T-cell (primary cell): ENCODE measurements at regions not wholly inside any gene's neighbourhood (a gene's known extent, or its start where the extent isn't known, plus 50 kb on each side); places are given as distances from the start of the nearest gene placed in this dataset.

Experiments
- ATAC-seq, 4 experiments: fragments of 200-7000 bp in 3 of 4; fragments of 150-1000 bp in 1 of 4; cut with Tn5 transposase; replicated peaks in 1 of 4; 1 replicate in 3 of 4; 2 replicates in 1 of 4; pipeline ENCODE4 v1.10.0; 2021; ENCODE audit warnings: moderate library complexity in 3 of 4, mild to moderate bottlenecking in 2 of 4, moderate number of reproducible peaks in 1 of 4
- CTCF ChIA-PET, 2 donors: fragments of 300-600 bp; sonication (Branson Sonifier 250); formaldehyde crosslinking; loops; one replicate each; lab custom pipeline; 2022; ENCODE audit warnings: antibody characterized with exemption in 2 of 2; lab: Charles Lee
- POLR2A ChIA-PET, 2 donors: fragments of 300-600 bp; sonication (Branson Sonifier 250); formaldehyde crosslinking; loops; one replicate each; lab custom pipeline; 2022; ENCODE audit warnings: antibody characterized with exemption in 2 of 2; lab: Charles Lee
- DNase-seq, 35 experiments: peaks; one replicate each; pipeline versions ENCODE4 v3.0.0 to v3.0.0-alpha.2; 2013 to 2023
- H3K27ac ChIP-seq: one replicate; pipeline ENCODE4 v1.5.1; 2013; ENCODE audit warnings: low read length
- H3K27me3 ChIP-seq, 2 experiments: replicated peaks in 1 of 2; 1 replicate in 1 of 2; 2 replicates in 1 of 2; pipeline versions ENCODE4 v1.6.1 to v1.7.0; 2013; ENCODE audit warnings: low read length in 1 of 2, mixed read lengths in 1 of 2; ENCODE audit not compliant: control insufficient read depth in 2 of 2, insufficient read depth in 2 of 2; ENCODE audit errors: extremely low read depth in 1 of 2
- H3K36me3 ChIP-seq, 2 donors: 1 replicate in 1 of 2; 2 replicates in 1 of 2; pipeline versions ENCODE4 v1.6.1 to v1.7.0; 2013; ENCODE audit warnings: low read length in 1 of 2; ENCODE audit not compliant: control insufficient read depth in 2 of 2, insufficient read depth in 1 of 2; ENCODE audit errors: extremely low read depth in 1 of 2
- H3K4me1 ChIP-seq, 2 experiments: 1 replicate in 1 of 2; 2 replicates in 1 of 2; pipeline versions ENCODE4 v1.6.1 to v1.7.0; 2013; ENCODE audit warnings: low read length in 2 of 2, mixed read lengths in 1 of 2; ENCODE audit not compliant: insufficient read depth in 2 of 2, control insufficient read depth in 1 of 2; ENCODE audit errors: extremely low read depth in 1 of 2
- H3K4me3 ChIP-seq, 2 donors: 1 replicate in 1 of 2; 2 replicates in 1 of 2; pipeline versions ENCODE4 v1.5.1 to v1.7.0; 2013; ENCODE audit warnings: mild to moderate bottlenecking in 2 of 2, low read length in 1 of 2, moderate library complexity in 1 of 2; ENCODE audit not compliant: control insufficient read depth in 1 of 2; ENCODE audit errors: extremely low read depth in 1 of 2
- H3K9me3 ChIP-seq: 2 replicates; pipeline ENCODE4 v1.7.0; 2013
- H3K27ac Mint-ChIP-seq, 2 donors: one replicate each; pipeline ENCODE4 v1.8.0; 2020 to 2021; ENCODE audit warnings: mild to moderate bottlenecking in 2 of 2, mixed read lengths in 2 of 2
- H3K27me3 Mint-ChIP-seq, 2 donors: one replicate each; pipeline ENCODE4 v1.8.0; 2021 to 2022; ENCODE audit warnings: mixed read lengths in 2 of 2
- H3K36me3 Mint-ChIP-seq: one replicate; pipeline ENCODE4 v1.8.0; 2021; ENCODE audit warnings: mixed read lengths
- H3K4me1 Mint-ChIP-seq, 3 donors: one replicate each; pipeline ENCODE4 v1.8.0; 2020 to 2022; ENCODE audit warnings: mixed read lengths in 3 of 3, mild to moderate bottlenecking in 1 of 3
- H3K4me3 Mint-ChIP-seq, 3 donors: one replicate each; pipeline ENCODE4 v1.8.0; 2020 to 2022; ENCODE audit warnings: mild to moderate bottlenecking in 3 of 3, mixed read lengths in 3 of 3, moderate library complexity in 3 of 3
- H3K9me3 Mint-ChIP-seq, 3 donors: one replicate each; pipeline ENCODE4 v1.8.0; 2020 to 2022; ENCODE audit warnings: mixed read lengths in 3 of 3
- WGBS: methylation state at CpG from one replicate; pipeline ENCODE4 v1.1.5; 2013; ENCODE audit warnings: missing lambda C conversion rate; ENCODE audit not compliant: insufficient coverage; 5-methylcytosine and 5-hydroxymethylcytosine counted together

DNA sequence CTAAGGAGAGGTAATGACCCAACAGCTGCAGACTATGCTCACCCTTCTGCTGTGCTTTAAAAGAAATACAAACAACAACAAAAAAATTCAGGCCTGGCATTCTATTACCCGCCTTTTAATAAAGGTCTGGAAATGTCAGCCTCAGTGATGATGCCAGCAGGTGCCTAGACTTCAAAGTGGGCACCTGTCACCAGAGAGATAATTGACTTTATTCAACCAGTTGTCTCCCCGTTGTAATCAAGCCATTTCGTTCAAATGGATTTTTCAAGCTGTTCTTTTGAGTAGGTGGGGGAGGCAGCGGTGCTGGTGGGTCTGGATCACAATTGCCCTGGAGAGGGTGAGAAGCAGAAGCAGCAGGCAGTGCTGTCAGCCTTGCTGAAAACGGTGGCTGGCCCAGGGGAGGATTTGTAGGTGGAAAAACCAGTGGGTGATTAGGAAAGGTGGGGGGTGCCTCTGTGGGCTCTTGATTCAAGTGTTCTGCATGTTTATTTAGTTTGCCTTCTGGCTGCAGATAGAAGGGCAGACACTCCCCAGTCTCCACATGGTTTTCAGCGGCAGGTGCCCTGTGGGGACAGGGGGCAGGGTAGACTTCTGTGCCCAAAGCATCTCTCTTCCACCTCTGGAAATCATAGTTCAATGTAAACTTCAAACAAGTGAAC is 300.2 kb upstream of the SLCO3A1 start:
- H3K4me3 Mint-ChIP-seq, result no peak overlapping the region
- no peaks in the 10 kb centered on the region for H3K36me3 Mint-ChIP-seq
- Histone ChIP-seq H3K27me3 (no peaks in the 10 kb centered on the region), H3K4me3 (no peak overlapping the region), H3K36me3 (no peaks in the 10 kb centered on the region), H3K9me3 (no peaks in the 10 kb centered on the region), H3K27ac (no peak overlapping the region), H3K4me1 (no peaks in the 10 kb centered on the region)
- no peaks in the 10 kb centered on the region for H3K9me3 Mint-ChIP-seq
- no peak for DNase-seq
- H3K4me1 Mint-ChIP-seq, result no peaks in the 10 kb centered on the region
- POLR2A ChIA-PET, result no interaction called here
- CTCF ChIA-PET, result no interaction called here
- no peaks in the 10 kb centered on the region for H3K27me3 Mint-ChIP-seq
- no peak overlapping the region for H3K27ac Mint-ChIP-seq
- ATAC-seq, result no peak
- WGBS, result 62% methylated on average over 4 of the region's 6 CpGs

DNA sequence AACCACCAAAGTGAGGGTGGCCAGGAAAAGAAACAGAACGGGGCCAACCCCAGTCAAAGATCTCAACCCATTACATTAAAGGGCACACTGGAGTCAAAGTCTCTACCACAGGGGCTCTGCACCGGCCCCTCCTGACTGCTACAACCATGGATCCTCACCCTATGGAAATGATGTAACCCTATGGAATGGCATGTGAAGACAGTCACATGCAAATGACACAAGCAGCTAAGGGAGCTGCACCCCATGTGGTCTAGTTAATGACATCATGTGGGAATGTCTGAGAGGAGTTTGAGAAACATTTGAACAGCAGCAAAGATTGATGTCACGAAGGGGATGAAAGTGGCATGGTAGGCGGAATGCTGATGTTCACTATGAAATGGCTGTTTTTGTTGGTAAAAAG is 298.2 kb upstream of the SLCO3A1 start:
- 91% methylated on average over 2 of the region's 4 CpGs for WGBS
- Mint-ChIP-seq H3K27ac (no peak overlapping the region), H3K4me1 (no peaks in the 10 kb centered on the region), H3K36me3 (no peaks in the 10 kb centered on the region), H3K9me3 (no peaks in the 10 kb centered on the region), H3K4me3 (no peak overlapping the region), H3K27me3 (no peaks in the 10 kb centered on the region)
- Histone ChIP-seq H3K9me3 (no peaks in the 10 kb centered on the region), H3K4me1 (no peaks in the 10 kb centered on the region), H3K27ac (no peak overlapping the region), H3K27me3 (no peaks in the 10 kb centered on the region), H3K36me3 (no peaks in the 10 kb centered on the region), H3K4me3 (no peak overlapping the region)
- POLR2A ChIA-PET, result no interaction called here
- ATAC-seq, result no peak
- CTCF ChIA-PET, result no interaction called here
- no peak for DNase-seq

DNA sequence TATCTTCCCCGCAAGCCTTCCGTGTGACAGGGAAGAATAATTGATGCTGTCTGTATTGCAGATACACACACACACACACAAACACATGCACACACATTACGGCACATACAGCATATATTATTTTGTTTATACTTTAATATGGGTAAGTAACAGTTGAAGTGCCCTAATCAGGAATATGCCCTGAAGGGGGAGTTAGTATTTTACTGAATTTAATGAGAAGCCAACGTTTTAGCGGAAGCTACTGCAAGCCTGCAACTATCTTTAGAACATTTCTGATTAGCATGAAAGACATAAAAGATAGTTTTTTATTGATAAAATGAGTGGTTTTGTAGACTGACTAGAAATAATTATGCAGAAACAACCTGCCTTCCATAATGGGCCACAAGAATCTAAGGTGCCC is 296.6 kb upstream of the SLCO3A1 start:
- no peak overlapping the region for H3K4me3 ChIP-seq
- no peak overlapping the region for H3K4me3 Mint-ChIP-seq
- no peak for ATAC-seq
- no peaks in the 10 kb centered on the region for H3K4me1 ChIP-seq
- no peaks in the 10 kb centered on the region for H3K4me1 Mint-ChIP-seq
- ChIA-PET POLR2A (no interaction called here), CTCF (no interaction called here)
- no peaks in the 10 kb centered on the region for H3K36me3 ChIP-seq
- peaks cover 2 to 5% of the 10 kb centered on the region in 2 donors for H3K27me3 Mint-ChIP-seq
- H3K36me3 Mint-ChIP-seq, result no peaks in the 10 kb centered on the region
- no peak overlapping the region for H3K27ac Mint-ChIP-seq
- 90% methylated on average over 2 of the region's 5 CpGs for WGBS
- H3K27me3 ChIP-seq, result no peaks in the 10 kb centered on the region
- no peak overlapping the region for H3K27ac ChIP-seq
- no peaks in the 10 kb centered on the region for H3K9me3 Mint-ChIP-seq
- no peak for DNase-seq
- H3K9me3 ChIP-seq, result no peaks in the 10 kb centered on the region

DNA sequence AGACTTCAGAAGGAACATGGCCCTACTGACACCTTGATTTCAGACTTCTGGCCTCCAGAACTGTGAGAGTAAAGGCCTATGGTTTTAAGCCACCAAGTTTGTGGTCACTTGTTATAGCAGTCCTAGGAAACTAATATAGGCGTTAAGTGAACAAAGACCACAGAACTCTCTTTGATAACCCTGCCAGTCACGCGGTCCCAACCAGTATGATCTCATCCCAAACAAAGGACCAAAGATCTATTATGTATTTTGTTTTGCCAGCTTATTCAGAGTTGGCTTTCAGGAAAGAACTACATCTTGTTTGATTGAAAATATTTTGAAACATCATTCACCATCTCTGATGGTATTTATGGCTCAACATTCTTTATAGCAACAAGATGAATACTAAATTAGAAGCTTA is 294.4 kb upstream of the SLCO3A1 start:
- no peaks in the 10 kb centered on the region for H3K27me3 ChIP-seq
- no peaks in the 10 kb centered on the region for H3K9me3 ChIP-seq
- no peak overlapping the region for H3K27ac ChIP-seq
- no peak overlapping the region for H3K4me3 ChIP-seq
- Mint-ChIP-seq H3K36me3 (no peaks in the 10 kb centered on the region), H3K4me1 (no peaks in the 10 kb centered on the region), H3K4me3 (no peak overlapping the region), H3K9me3 (no peaks in the 10 kb centered on the region), H3K27me3 (peaks cover 5 to 11% of the 10 kb centered on the region in 2 donors), H3K27ac (no peak overlapping the region)
- WGBS, result no CpG with 5 or more reads among the region's 3 CpGs
- no peak for DNase-seq
- ATAC-seq, result no peak
- CTCF ChIA-PET, result interaction anchor here in 1 of 2 donors (0.7 kb wide), 1 partner anchor 119 kb away, joined by 3 read pairs; no protein-coding TSS in a partner anchor
- H3K4me1 ChIP-seq, result no peaks in the 10 kb centered on the region
- no peaks in the 10 kb centered on the region for H3K36me3 ChIP-seq
- POLR2A ChIA-PET, result no interaction called here

DNA sequence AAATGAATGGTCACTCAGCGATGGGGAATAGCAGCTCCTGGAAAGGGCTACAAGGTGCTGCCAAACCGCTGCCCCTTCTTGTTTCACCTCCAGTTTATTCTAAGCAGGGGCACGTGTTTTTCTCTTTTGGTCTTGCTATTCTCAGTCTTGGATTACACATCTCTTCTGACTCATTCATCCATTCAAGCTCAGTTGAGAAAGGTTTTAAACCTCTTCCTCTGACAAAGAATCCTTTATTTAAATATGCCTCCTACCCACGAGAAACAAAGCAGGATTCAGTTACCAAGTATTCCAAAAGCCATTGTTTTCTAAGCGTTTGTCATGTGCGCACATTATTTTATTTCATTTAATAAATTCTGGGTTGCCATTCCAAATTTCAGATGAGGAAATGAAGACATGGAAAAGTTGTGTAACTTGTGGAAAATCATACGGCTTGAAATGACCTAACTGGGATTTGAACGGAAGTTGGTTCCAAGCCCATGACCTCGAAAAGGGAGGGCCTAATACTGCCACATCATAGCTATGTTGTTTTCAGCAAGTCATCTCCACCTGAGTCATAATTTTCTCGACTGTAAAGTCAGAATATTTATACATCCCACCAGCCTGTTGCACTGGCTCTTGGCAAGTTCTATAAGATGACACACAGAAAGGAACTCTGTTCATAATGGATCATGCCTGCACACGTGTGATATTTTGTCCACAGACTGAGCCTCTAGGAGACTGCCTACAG is 292.0 kb upstream of the SLCO3A1 start:
- POLR2A ChIA-PET, result no interaction called here
- Mint-ChIP-seq H3K27ac (no peak overlapping the region), H3K9me3 (no peaks in the 10 kb centered on the region), H3K4me3 (no peak overlapping the region), H3K4me1 (no peaks in the 10 kb centered on the region), H3K36me3 (no peaks in the 10 kb centered on the region), H3K27me3 (peaks cover 7 to 11% of the 10 kb centered on the region in 2 donors)
- ATAC-seq (no peak), DNase-seq (no peak)
- no peaks in the 10 kb centered on the region for H3K27me3 ChIP-seq
- no peak overlapping the region for H3K27ac ChIP-seq
- no peaks in the 10 kb centered on the region for H3K36me3 ChIP-seq
- H3K4me3 ChIP-seq, result no peak overlapping the region
- no peaks in the 10 kb centered on the region for H3K4me1 ChIP-seq
- H3K9me3 ChIP-seq, result no peaks in the 10 kb centered on the region
- 67% methylated on average over 8 of the region's 11 CpGs for WGBS
- CTCF ChIA-PET, result no interaction called here

DNA sequence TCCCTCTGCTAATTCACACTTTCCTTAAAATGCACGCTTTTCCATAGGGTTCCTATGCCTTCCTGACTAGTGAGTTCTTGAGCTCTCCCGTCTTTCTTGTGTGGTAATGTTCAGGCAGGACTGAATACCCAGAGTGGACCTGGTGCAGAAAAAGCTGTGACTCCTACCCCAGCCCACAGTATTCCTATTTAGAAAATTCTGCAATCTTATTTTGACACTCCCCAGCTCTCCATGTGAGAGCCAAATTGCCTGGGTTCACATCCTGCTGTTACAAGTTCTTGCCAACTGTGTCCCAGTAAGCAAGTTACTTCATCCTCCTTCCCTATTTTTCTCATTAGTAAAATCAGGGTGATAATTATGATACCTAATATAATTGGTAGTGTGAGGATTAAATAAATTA is 290.8 kb upstream of the SLCO3A1 start:
- no peaks in the 10 kb centered on the region for H3K36me3 ChIP-seq
- ChIA-PET POLR2A (no interaction called here), CTCF (no interaction called here)
- no CpG with 5 or more reads among the region's 2 CpGs for WGBS
- no peak overlapping the region for H3K27ac ChIP-seq
- Mint-ChIP-seq H3K9me3 (peaks cover 0 to 2% (median 0%) of the 10 kb centered on the region in 3 donors), H3K4me1 (no peaks in the 10 kb centered on the region), H3K27me3 (peaks cover 7 to 11% of the 10 kb centered on the region in 2 donors), H3K36me3 (no peaks in the 10 kb centered on the region), H3K27ac (no peak overlapping the region), H3K4me3 (no peak overlapping the region)
- H3K9me3 ChIP-seq, result no peaks in the 10 kb centered on the region
- no peak for DNase-seq
- ATAC-seq, result no peak
- no peaks in the 10 kb centered on the region for H3K4me1 ChIP-seq
- H3K27me3 ChIP-seq, result no peaks in the 10 kb centered on the region
- H3K4me3 ChIP-seq, result no peak overlapping the region
